WERI-Rb-1 (cell line): ENCODE measurements at regions not wholly inside any gene's neighbourhood (a gene's known extent, or its start where the extent isn't known, plus 50 kb on each side); places are given as distances from the start of the nearest gene placed in this dataset.

ENCODE experiments used
- DNase-seq: peaks from one replicate; pipeline ENCODE4 v3.0.0-alpha.2; 2020
- H3K27ac ChIP-seq: fragments of 250-450 bp; sonication (Bioruptor Pico); 2 replicates; pipeline ENCODE4 v1.5.1; 2020; ENCODE audit warnings: mild to moderate bottlenecking, moderate library complexity
- H3K27me3 ChIP-seq: fragments of 250-450 bp; sonication (Bioruptor Pico); 2 replicates; pipeline ENCODE4 v1.5.1; 2021; ENCODE audit warnings: mild to moderate bottlenecking, low read depth, moderate library complexity; ENCODE audit not compliant: insufficient read depth, severe bottlenecking
- H3K36me3 ChIP-seq: fragments of 250-450 bp; sonication (Bioruptor Pico); 2 replicates; pipeline ENCODE4 v1.5.1; 2020; ENCODE audit warnings: mild to moderate bottlenecking, moderate library complexity
- H3K4me3 ChIP-seq: 2 replicates; pipeline ENCODE4 v1.5.1; 2011; ENCODE audit warnings: low read depth, mild to moderate bottlenecking, control low read depth, low read length
- H3K9me3 ChIP-seq: fragments of 250-450 bp; sonication (Bioruptor Pico); 2 replicates; pipeline ENCODE4 v1.5.1; 2021; ENCODE audit warnings: mild to moderate bottlenecking, moderate library complexity; ENCODE audit not compliant: severe bottlenecking
- CTCF ChIP-seq: IDR thresholded peaks from 2 replicates; pipeline ENCODE4 v1.5.1; 2011; ENCODE audit warnings: low read depth, mild to moderate bottlenecking, control low read depth, inconsistent platforms, low read length

- TF ChIP-seq CTCF = no peak
- peaks cover 8% of the 10 kb centered on the region for H3K27me3 ChIP-seq
- no peak overlapping the region for H3K27ac ChIP-seq
- DNase-seq = no peak
- no peaks in the 10 kb centered on the region for H3K36me3 ChIP-seq
- H3K4me3 ChIP-seq = no peak overlapping the region
- no peaks in the 10 kb centered on the region for H3K9me3 ChIP-seq
These were observed 220.4 kb downstream of the KDR start for GRCh38 chr4:54904953-54905352.

GRCh38 chr4:54902976-54903375, 222.4 kb downstream of the KDR start:
- Histone ChIP-seq H3K36me3 (no peaks in the 10 kb centered on the region), H3K27ac (no peak overlapping the region), H3K9me3 (no peaks in the 10 kb centered on the region), H3K4me3 (no peak overlapping the region), H3K27me3 (peaks cover 7% of the 10 kb centered on the region)
- TF ChIP-seq CTCF = no peak
- DNase-seq = no peak

- no peak for DNase-seq
- H3K36me3 ChIP-seq = no peaks in the 10 kb centered on the region
- TF ChIP-seq CTCF = no peak
- H3K27ac ChIP-seq = no peak overlapping the region
- H3K4me3 ChIP-seq = no peak overlapping the region
- peaks cover 7% of the 10 kb centered on the region for H3K27me3 ChIP-seq
- no peaks in the 10 kb centered on the region for H3K9me3 ChIP-seq
These were observed 223.1 kb downstream of the KDR start for GRCh38 chr4:54902271-54902670.

GRCh38 chr4:54901202-54901601, 224.2 kb downstream of the KDR start:
- H3K27me3 ChIP-seq = peaks cover 7% of the 10 kb centered on the region

GRCh38 chr4:54898656-54899340, 226.6 kb downstream of the KDR start:
- no peak overlapping the region for H3K27ac ChIP-seq
- no peak for DNase-seq
- H3K36me3 ChIP-seq = no peaks in the 10 kb centered on the region
- no peaks in the 10 kb centered on the region for H3K9me3 ChIP-seq
- peaks cover 13% of the 10 kb centered on the region for H3K27me3 ChIP-seq
- H3K4me3 ChIP-seq = no peak overlapping the region
- TF ChIP-seq CTCF = no peak

More at GRCh38 chr4:54901202-54901601, 224.2 kb downstream of the KDR start:
- Histone ChIP-seq H3K27ac (no peak overlapping the region), H3K4me3 (no peak overlapping the region), H3K36me3 (no peaks in the 10 kb centered on the region), H3K9me3 (no peaks in the 10 kb centered on the region)
- DNase-seq = no peak
- TF ChIP-seq CTCF = no peak

GRCh38 chr4:54898056-54898562, 227.3 kb downstream of the KDR start:
- H3K27me3 ChIP-seq = peaks cover 13% of the 10 kb centered on the region
- H3K9me3 ChIP-seq = no peaks in the 10 kb centered on the region
- H3K27ac ChIP-seq = no peak overlapping the region
- TF ChIP-seq CTCF = no peak
- H3K36me3 ChIP-seq = no peaks in the 10 kb centered on the region
- no peak overlapping the region for H3K4me3 ChIP-seq
- no peak for DNase-seq
